MM.1S (cell line): ENCODE measurements at regions not wholly inside any gene's neighbourhood (a gene's known extent, or its start where the extent isn't known, plus 50 kb on each side); places are given as distances from the start of the nearest gene placed in this dataset.
A peak's percentile ranks its signal among the peaks of the same experiment; 100 is the strongest.

Experiments
- DNase-seq: peaks from one replicate; pipeline ENCODE4 v3.0.0-alpha.2; 2015
- H2AFZ ChIP-seq: fragments of 300-600 bp; sonication (generic); 2 replicates; pipeline ENCODE4 v1.6.0; 2016; ENCODE audit warnings: antibody characterized with exemption, low read length
- H3F3A ChIP-seq: fragments of 300-600 bp; sonication (generic); 2 replicates; pipeline ENCODE4 v1.6.1; 2016; ENCODE audit warnings: mild to moderate bottlenecking, antibody characterized with exemption, low read length, moderate library complexity, mixed read lengths; ENCODE audit not compliant: insufficient read depth
- H3K27ac ChIP-seq: fragments of 300-600 bp; sonication (generic); 2 replicates; pipeline ENCODE4 v1.5.1; 2016; ENCODE audit warnings: mild to moderate bottlenecking, low read length
- H3K27me3 ChIP-seq: fragments of 300-600 bp; sonication (generic); replicated peaks from 2 replicates; pipeline ENCODE4 v1.6.0; 2016; ENCODE audit warnings: low read length; ENCODE audit not compliant: insufficient read depth
- H3K36me3 ChIP-seq: fragments of 300-600 bp; sonication (generic); replicated peaks from 2 replicates; pipeline ENCODE4 v1.6.1; 2016; ENCODE audit warnings: mild to moderate bottlenecking, low read length, mixed read lengths; ENCODE audit not compliant: insufficient read depth
- H3K4me1 ChIP-seq: fragments of 300-600 bp; sonication (generic); 2 replicates; pipeline ENCODE4 v1.6.1; 2016; ENCODE audit warnings: low read length, mixed read lengths
- H3K4me2 ChIP-seq: fragments of 300-600 bp; sonication (generic); 2 replicates; pipeline ENCODE4 v1.6.0; 2016; ENCODE audit warnings: low read depth, low read length
- H3K4me3 ChIP-seq: fragments of 300-600 bp; sonication (generic); 2 replicates; pipeline ENCODE4 v1.5.1; 2016; ENCODE audit warnings: low read length, mixed read lengths
- H3K79me2 ChIP-seq: fragments of 300-600 bp; sonication (generic); 2 replicates; pipeline ENCODE4 v1.6.1; 2016; ENCODE audit warnings: mixed run types, low read length, mixed read lengths
- H3K9ac ChIP-seq: fragments of 300-600 bp; sonication (generic); 2 replicates; pipeline ENCODE4 v1.6.1; 2016; ENCODE audit warnings: low read length, mixed read lengths
- H3K9me2 ChIP-seq: fragments of 300-600 bp; sonication (generic); replicated peaks from 2 replicates; pipeline ENCODE4 v1.6.1; 2016; ENCODE audit warnings: mild to moderate bottlenecking, low read length, mixed read lengths; ENCODE audit not compliant: insufficient read depth
- H3K9me3 ChIP-seq: fragments of 300-600 bp; sonication (generic); replicated peaks from 2 replicates; pipeline ENCODE4 v1.6.1; 2016; ENCODE audit warnings: mild to moderate bottlenecking, low read length, mixed read lengths; ENCODE audit not compliant: insufficient read depth
- H4K20me1 ChIP-seq: fragments of 300-600 bp; sonication (generic); 2 replicates; pipeline ENCODE4 v1.6.1; 2016; ENCODE audit warnings: mild to moderate bottlenecking, low read length, moderate library complexity, mixed read lengths; ENCODE audit not compliant: insufficient read depth
- EZH2 ChIP-seq: fragments of 300-600 bp; sonication (generic); optimal IDR thresholded peaks from 2 replicates; pipeline ENCODE3; 2017; ENCODE audit warnings: low read depth, mild to moderate bottlenecking, antibody characterized with exemption, low read length, mixed read lengths
- EZH2phosphoT487 ChIP-seq: fragments of 300-600 bp; sonication (generic); IDR thresholded peaks from 2 replicates; pipeline ENCODE4 v1.6.1; 2018; ENCODE audit warnings: antibody characterized with exemption, low read length
- TF ChIP-seq, protein P1 (sequence below): fragments of 300-600 bp; sonication (generic); IDR thresholded peaks from 2 replicates; pipeline ENCODE4 v1.5.1; 2016; ENCODE audit warnings: antibody characterized with exemption, low read length, mixed read lengths

DNA sequence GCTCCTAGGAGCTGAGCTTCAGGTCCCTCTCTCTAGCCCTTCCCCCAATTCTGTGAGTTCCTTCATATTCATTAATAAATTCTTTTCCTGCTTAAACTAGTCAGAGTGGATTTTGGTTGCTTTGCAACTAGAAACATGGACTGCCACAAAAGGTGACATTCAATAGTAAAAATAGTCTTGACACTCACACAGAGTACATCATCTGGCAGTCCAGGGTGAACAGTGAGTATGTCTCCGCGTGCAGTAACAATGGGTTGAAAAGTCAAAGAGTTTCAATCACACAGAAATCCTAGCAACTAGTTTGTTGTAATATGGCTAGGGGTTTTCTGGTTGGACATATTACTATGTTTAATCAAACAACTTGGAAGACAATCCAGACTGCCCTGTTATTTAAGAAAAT is 168.8 kb upstream of the TBX20 start:
- peaks cover 6% of the 10 kb centered on the region; the same call in 1 of the 2 replicates for H3K4me1 ChIP-seq
- no peak overlapping the region for H3K27ac ChIP-seq
- H3K79me2 ChIP-seq, result no peaks in the 10 kb centered on the region
- no peak overlapping the region for H2AFZ ChIP-seq
- H4K20me1 ChIP-seq, result no peaks in the 10 kb centered on the region
- DNase-seq, result no peak
- H3K4me3 ChIP-seq, result no peak overlapping the region
- no peaks in the 10 kb centered on the region for H3K36me3 ChIP-seq
- TF ChIP-seq EZH2phosphoT487, result no peak
- TF ChIP-seq, protein P1, sequence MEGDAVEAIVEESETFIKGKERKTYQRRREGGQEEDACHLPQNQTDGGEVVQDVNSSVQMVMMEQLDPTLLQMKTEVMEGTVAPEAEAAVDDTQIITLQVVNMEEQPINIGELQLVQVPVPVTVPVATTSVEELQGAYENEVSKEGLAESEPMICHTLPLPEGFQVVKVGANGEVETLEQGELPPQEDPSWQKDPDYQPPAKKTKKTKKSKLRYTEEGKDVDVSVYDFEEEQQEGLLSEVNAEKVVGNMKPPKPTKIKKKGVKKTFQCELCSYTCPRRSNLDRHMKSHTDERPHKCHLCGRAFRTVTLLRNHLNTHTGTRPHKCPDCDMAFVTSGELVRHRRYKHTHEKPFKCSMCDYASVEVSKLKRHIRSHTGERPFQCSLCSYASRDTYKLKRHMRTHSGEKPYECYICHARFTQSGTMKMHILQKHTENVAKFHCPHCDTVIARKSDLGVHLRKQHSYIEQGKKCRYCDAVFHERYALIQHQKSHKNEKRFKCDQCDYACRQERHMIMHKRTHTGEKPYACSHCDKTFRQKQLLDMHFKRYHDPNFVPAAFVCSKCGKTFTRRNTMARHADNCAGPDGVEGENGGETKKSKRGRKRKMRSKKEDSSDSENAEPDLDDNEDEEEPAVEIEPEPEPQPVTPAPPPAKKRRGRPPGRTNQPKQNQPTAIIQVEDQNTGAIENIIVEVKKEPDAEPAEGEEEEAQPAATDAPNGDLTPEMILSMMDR, result no peak
- TF ChIP-seq EZH2, result no peak
- H3K9me2 ChIP-seq, result no peaks in the 10 kb centered on the region
- no peak overlapping the region for H3K4me2 ChIP-seq
- H3K9ac ChIP-seq, result no peak overlapping the region
- H3F3A ChIP-seq, result no peaks in the 10 kb centered on the region
- H3K27me3 ChIP-seq, result no peaks in the 10 kb centered on the region
- H3K9me3 ChIP-seq, result no peaks in the 10 kb centered on the region

DNA sequence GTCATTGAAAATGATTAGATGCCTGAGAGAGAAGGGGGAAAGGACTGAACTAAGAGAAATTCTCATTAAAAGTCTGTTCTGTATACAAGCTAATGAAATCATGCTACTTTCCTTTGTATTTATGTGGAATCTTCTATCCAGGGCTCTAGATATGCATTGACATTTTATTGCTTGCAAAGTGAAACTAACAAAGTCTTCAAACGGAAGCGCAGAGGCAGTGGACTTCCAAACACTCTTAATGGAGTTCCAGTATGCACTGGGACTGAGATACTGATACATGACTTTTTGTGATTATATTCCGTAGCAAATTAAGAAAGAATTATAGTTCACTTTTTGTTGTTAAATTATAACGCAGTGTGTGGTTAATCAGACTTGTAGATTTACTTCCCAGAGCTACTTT is 166.8 kb upstream of the TBX20 start:
- H3K4me1 ChIP-seq, result peaks cover 6% of the 10 kb centered on the region; the same call in 1 of the 2 replicates
- no peaks in the 10 kb centered on the region for H3K9me3 ChIP-seq
- no peak overlapping the region for H3K9ac ChIP-seq
- H3F3A ChIP-seq, result no peaks in the 10 kb centered on the region
- H3K4me2 ChIP-seq, result peak overlapping the region; percentile 52
- peak overlapping the region; percentile 39; the same call in 1 of the 2 replicates for H2AFZ ChIP-seq
- no peaks in the 10 kb centered on the region for H3K79me2 ChIP-seq
- H3K36me3 ChIP-seq, result no peaks in the 10 kb centered on the region
- TF ChIP-seq EZH2phosphoT487 (no peak), EZH2 (no peak)
- TF ChIP-seq, protein P1, result no peak
- H3K27ac ChIP-seq, result no peak overlapping the region
- no peaks in the 10 kb centered on the region for H3K9me2 ChIP-seq
- H3K4me3 ChIP-seq, result peak overlapping the region; percentile 10; the same call in 1 of the 2 replicates
- H4K20me1 ChIP-seq, result no peaks in the 10 kb centered on the region
- DNase-seq, result peak; percentile 27
- no peaks in the 10 kb centered on the region for H3K27me3 ChIP-seq

DNA sequence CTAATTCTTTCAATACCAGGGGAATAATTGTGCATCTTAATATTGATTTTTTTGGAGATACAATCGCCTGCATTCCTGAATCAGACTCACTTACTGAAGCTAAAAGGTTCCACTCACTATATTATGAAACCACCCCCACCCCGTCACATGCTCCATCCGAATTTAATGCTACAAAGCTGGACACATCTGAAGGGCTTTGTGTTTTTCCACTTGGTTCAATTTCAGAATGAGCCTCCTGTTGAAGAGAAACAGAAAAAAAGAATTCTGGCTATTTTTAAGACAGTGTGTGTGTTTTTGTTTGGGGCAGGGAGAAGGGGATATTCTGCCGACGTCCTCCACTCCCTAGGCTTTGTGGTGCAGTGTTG is 165.5 kb upstream of the TBX20 start:
- DNase-seq, result no peak

More for the DNA sequence above, 165.5 kb upstream of the TBX20 start:
- H3K36me3 ChIP-seq, result no peaks in the 10 kb centered on the region
- no peak overlapping the region for H3K9ac ChIP-seq
- H4K20me1 ChIP-seq, result no peaks in the 10 kb centered on the region
- no peaks in the 10 kb centered on the region for H3K79me2 ChIP-seq
- no peak overlapping the region for H3K27ac ChIP-seq
- no peak overlapping the region for H3K4me3 ChIP-seq
- H3K27me3 ChIP-seq, result no peaks in the 10 kb centered on the region
- no peaks in the 10 kb centered on the region for H3K9me2 ChIP-seq
- no peak for TF ChIP-seq EZH2
- TF ChIP-seq, protein P1, result no peak
- TF ChIP-seq EZH2phosphoT487, result no peak
- no peak overlapping the region for H3K4me2 ChIP-seq
- H3K9me3 ChIP-seq, result no peaks in the 10 kb centered on the region
- no peak overlapping the region for H2AFZ ChIP-seq
- peaks cover 4% of the 10 kb centered on the region; the same call in 1 of the 2 replicates for H3K4me1 ChIP-seq
- H3F3A ChIP-seq, result no peaks in the 10 kb centered on the region
